GM19023 (cell line): ENCODE measurements at regions not wholly inside any gene's neighbourhood (a gene's known extent, or its start where the extent isn't known, plus 50 kb on each side); places are given as distances from the start of the nearest gene placed in this dataset.

Source experiments
- ATAC-seq: cut with Tn5 transposase; IDR thresholded peaks from one replicate; pipeline ENCODE4 v1.9.1; 2021; ENCODE audit warnings: mild to moderate bottlenecking, moderate library complexity; ENCODE audit not compliant: unreplicated experiment

GRCh38 chr18:40863801-40864200, 1091.2 kb upstream of the PIK3C3 start:
- ATAC-seq, result no peak

- no peak for ATAC-seq
These were observed 1094.8 kb upstream of the PIK3C3 start for GRCh38 chr18:40860189-40860588.

GRCh38 chr18:40855661-40856060, 1099.4 kb upstream of the PIK3C3 start:
- no peak for ATAC-seq

- no peak for ATAC-seq
These were observed 1102.6 kb upstream of the PIK3C3 start for GRCh38 chr18:40852406-40852805.

- no peak for ATAC-seq
These were observed 1104.0 kb upstream of the PIK3C3 start for GRCh38 chr18:40851014-40851429.

- no peak for ATAC-seq
These were observed 1105.1 kb upstream of the PIK3C3 start for GRCh38 chr18:40849886-40850285.

- ATAC-seq, result no peak
These were observed 1113.6 kb upstream of the PIK3C3 start for GRCh38 chr18:40841467-40841866.

- ATAC-seq, result no peak
These were observed 1114.0 kb upstream of the PIK3C3 start for GRCh38 chr18:40841063-40841462.

- no peak for ATAC-seq
These were observed 1122.7 kb upstream of the PIK3C3 start for GRCh38 chr18:40832362-40832761.

GRCh38 chr18:40824291-40824690, 1130.7 kb upstream of the PIK3C3 start:
- ATAC-seq, result no peak

GRCh38 chr18:40821596-40822243, 1133.3 kb upstream of the PIK3C3 start:
- ATAC-seq, result no peak

- ATAC-seq, result no peak
These were observed 1142.0 kb upstream of the PIK3C3 start for GRCh38 chr18:40812981-40813515.

- ATAC-seq, result no peak
These were observed 1144.7 kb upstream of the PIK3C3 start for GRCh38 chr18:40810372-40810771.

- ATAC-seq, result no peak
These were observed 1165.7 kb upstream of the PIK3C3 start for GRCh38 chr18:40789286-40789685.

GRCh38 chr18:40782453-40783130, 1172.4 kb upstream of the PIK3C3 start:
- ATAC-seq, result no peak

- ATAC-seq, result no peak
These were observed 1185.2 kb upstream of the PIK3C3 start for GRCh38 chr18:40769786-40770185.

- ATAC-seq, result no peak
These were observed 1194.8 kb upstream of the PIK3C3 start for GRCh38 chr18:40760251-40760650.

GRCh38 chr18:40754477-40754876, 1200.6 kb upstream of the PIK3C3 start:
- ATAC-seq, result no peak

GRCh38 chr18:40752316-40752715, 1202.7 kb upstream of the PIK3C3 start:
- no peak for ATAC-seq

GRCh38 chr18:40751186-40751585, 1203.8 kb upstream of the PIK3C3 start:
- ATAC-seq, result no peak

- ATAC-seq, result no peak
These were observed 1216.0 kb upstream of the PIK3C3 start for GRCh38 chr18:40739029-40739428.

GRCh38 chr18:40738321-40738880, 1216.6 kb upstream of the PIK3C3 start:
- no peak for ATAC-seq
